Ascending aorta (tissue), 2 donors: ENCODE measurements at regions not wholly inside any gene's neighbourhood (a gene's known extent, or its start where the extent isn't known, plus 50 kb on each side); places are given as distances from the start of the nearest gene placed in this dataset.
"Not testable (repeated sequence)": the region's sequence is repeated elsewhere in the genome, so short reads cannot be mapped to it uniquely, and the experiment has no call there.

ENCODE experiments used
- DNase-seq, 2 donors: peaks; one replicate each; pipeline ENCODE4 v3.0.0-alpha.2; 2019; ENCODE audit warnings: low spot score in 2 of 2
- H3K27ac ChIP-seq, 2 donors: fragments of 200-600 bp; sonication (generic); one replicate each; pipeline ENCODE4 v1.5.1; 2016 to 2017; ENCODE audit warnings: mild to moderate bottlenecking in 1 of 2
- H3K27me3 ChIP-seq: fragments of 200-600 bp; sonication (generic); one replicate; pipeline ENCODE4 v1.5.1; 2017
- H3K36me3 ChIP-seq, 2 donors: fragments of 200-600 bp; sonication (generic); one replicate each; pipeline ENCODE4 v1.5.1; 2016
- H3K4me1 ChIP-seq, 2 donors: fragments of 200-600 bp; sonication (generic); one replicate each; pipeline ENCODE4 v1.5.1; 2016 to 2017; ENCODE audit warnings: mild to moderate bottlenecking in 1 of 2
- H3K4me3 ChIP-seq, 2 donors: fragments of 200-600 bp; sonication (generic); one replicate each; pipeline ENCODE4 v1.5.1; 2016 to 2017; ENCODE audit warnings: mild to moderate bottlenecking in 1 of 2
- H3K9me3 ChIP-seq, 2 donors: fragments of 200-600 bp; sonication (generic); one replicate each; pipeline ENCODE4 v1.5.1; 2016
- CTCF ChIP-seq, 3 experiments: fragments of 200-600 bp in 2 of 3; fragments of 450-650 bp in 1 of 3; sonication (generic) in 2 of 3; IDR thresholded peaks; one replicate each; pipeline ENCODE4 v1.5.1; 2016 to 2019; ENCODE audit warnings: antibody characterized with exemption in 3 of 3, mild to moderate bottlenecking in 1 of 3, moderate library complexity in 1 of 3
- intact Hi-C: fragments of 100-400 bp; cut with DNase I; formaldehyde crosslinking; loops from one replicate; pipeline ENCODE4 v1.15.1; 2023

- TF ChIP-seq CTCF (IDR thresholded peaks at IDR 0.05): no peak
- Histone ChIP-seq H3K9me3 (no peaks in the 10 kb centered on the region), H3K27me3 (no peaks in the 10 kb centered on the region), H3K27ac (no peak overlapping the region), H3K4me1 (no peaks in the 10 kb centered on the region), H3K4me3 (no peak overlapping the region), H3K36me3 (no peaks in the 10 kb centered on the region)
- intact Hi-C loops: no loop called here
- DNase-seq: no peak
Measured at GRCh38 chr9:81002242-81002641, 687.1 kb downstream of the TLE1 start.

- Histone ChIP-seq H3K4me3 (no peak overlapping the region), H3K36me3 (no peaks in the 10 kb centered on the region), H3K27me3 (no peaks in the 10 kb centered on the region), H3K9me3 (no peaks in the 10 kb centered on the region), H3K4me1 (no peaks in the 10 kb centered on the region), H3K27ac (no peak overlapping the region)
- no peak for DNase-seq
- TF ChIP-seq CTCF (IDR thresholded peaks at IDR 0.05): no peak
- intact Hi-C loops: no loop called here
Measured at GRCh38 chr9:80995759-80996158, 693.6 kb downstream of the TLE1 start.

GRCh38 chr9:80994892-80995291 lies 694.5 kb downstream of the TLE1 start:
- Histone ChIP-seq H3K4me1 (no peaks in the 10 kb centered on the region), H3K27me3 (no peaks in the 10 kb centered on the region), H3K36me3 (no peaks in the 10 kb centered on the region), H3K4me3 (no peak overlapping the region), H3K27ac (no peak overlapping the region), H3K9me3 (no peaks in the 10 kb centered on the region)
- no peak for DNase-seq
- TF ChIP-seq CTCF (IDR thresholded peaks at IDR 0.05): no peak
- intact Hi-C loops: no loop called here

- H3K4me1 ChIP-seq, H3K9me3 ChIP-seq, H3K27ac ChIP-seq, intact Hi-C loops, H3K4me3 ChIP-seq, DNase-seq, H3K36me3 ChIP-seq, H3K27me3 ChIP-seq: not testable (repeated sequence)
Measured at GRCh38 chr9:80985595-80985994, 703.8 kb downstream of the TLE1 start.

GRCh38 chr9:80976403-80976802 lies 712.9 kb downstream of the TLE1 start:
- no peaks in the 10 kb centered on the region for H3K27me3 ChIP-seq
- H3K4me1 ChIP-seq: no peaks in the 10 kb centered on the region
- H3K9me3 ChIP-seq: peaks cover 0 to 3% of the 10 kb centered on the region in 2 donors
- intact Hi-C loops: no loop called here
- no peak overlapping the region for H3K27ac ChIP-seq
- no peaks in the 10 kb centered on the region for H3K36me3 ChIP-seq
- no peak for DNase-seq
- no peak for TF ChIP-seq CTCF (IDR thresholded peaks at IDR 0.05)
- H3K4me3 ChIP-seq: no peak overlapping the region

GRCh38 chr9:80970377-80970776 lies 719.0 kb downstream of the TLE1 start:
- DNase-seq, intact Hi-C loops, H3K27me3 ChIP-seq, H3K4me1 ChIP-seq, H3K27ac ChIP-seq, H3K4me3 ChIP-seq, H3K36me3 ChIP-seq, H3K9me3 ChIP-seq: not testable (repeated sequence)

GRCh38 chr9:80968611-80969010 lies 720.7 kb downstream of the TLE1 start:
- no peak for DNase-seq
- Histone ChIP-seq H3K4me1 (no peaks in the 10 kb centered on the region), H3K9me3 (no peaks in the 10 kb centered on the region), H3K27ac (no peak overlapping the region), H3K27me3 (no peaks in the 10 kb centered on the region), H3K4me3 (no peak overlapping the region), H3K36me3 (no peaks in the 10 kb centered on the region)
- intact Hi-C loops: no loop called here
- TF ChIP-seq CTCF (IDR thresholded peaks at IDR 0.05): no peak
